GM23338 (cell line): ENCODE measurements at regions not wholly inside any gene's neighbourhood (a gene's known extent, or its start where the extent isn't known, plus 50 kb on each side); places are given as distances from the start of the nearest gene placed in this dataset.

ENCODE experiments used
- EZH2 ChIP-seq: fragments of 200-600 bp; sonication (generic); IDR thresholded peaks from one replicate; pipeline ENCODE4 v1.8.0; 2017; ENCODE audit warnings: antibody characterized with exemption, mild to moderate bottlenecking, low read depth; ENCODE audit not compliant: unreplicated experiment
- POLR2AphosphoS5 ChIP-seq: IDR thresholded peaks from 2 replicates; pipeline ENCODE4 v1.6.1; 2016; ENCODE audit warnings: antibody characterized with exemption, low read depth
- TF ChIP-seq, protein P1 (sequence below), 2 experiments: fragments of 200-600 bp in 1 of 2; sonication (generic) in 1 of 2; conservative IDR thresholded peaks; 2 replicates each; pipeline versions ENCODE4 v1.5.1 to v1.6.1; 2016 to 2017; ENCODE audit warnings: antibody characterized with exemption in 2 of 2, low read depth in 2 of 2, mild to moderate bottlenecking in 2 of 2, moderate library complexity in 1 of 2

DNA sequence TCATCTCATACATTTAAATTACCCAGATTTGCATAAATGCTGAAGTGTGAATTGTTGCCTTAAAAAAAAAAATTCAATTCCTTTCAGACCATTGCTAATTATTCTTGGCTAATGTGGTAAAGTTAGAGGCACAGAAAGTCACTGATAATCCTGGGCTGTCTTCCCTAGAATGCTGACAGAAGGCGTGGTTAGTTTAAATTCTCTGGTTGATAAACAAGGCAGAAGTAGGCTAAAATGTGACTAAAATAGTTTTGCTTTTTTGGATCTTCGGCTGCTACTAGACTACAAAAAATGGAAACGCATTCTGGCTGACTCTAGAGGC is 193.7 kb downstream of the OTOL1 start:
- TF ChIP-seq EZH2 (no peak), POLR2AphosphoS5 (no peak)
- TF ChIP-seq, protein P1, sequence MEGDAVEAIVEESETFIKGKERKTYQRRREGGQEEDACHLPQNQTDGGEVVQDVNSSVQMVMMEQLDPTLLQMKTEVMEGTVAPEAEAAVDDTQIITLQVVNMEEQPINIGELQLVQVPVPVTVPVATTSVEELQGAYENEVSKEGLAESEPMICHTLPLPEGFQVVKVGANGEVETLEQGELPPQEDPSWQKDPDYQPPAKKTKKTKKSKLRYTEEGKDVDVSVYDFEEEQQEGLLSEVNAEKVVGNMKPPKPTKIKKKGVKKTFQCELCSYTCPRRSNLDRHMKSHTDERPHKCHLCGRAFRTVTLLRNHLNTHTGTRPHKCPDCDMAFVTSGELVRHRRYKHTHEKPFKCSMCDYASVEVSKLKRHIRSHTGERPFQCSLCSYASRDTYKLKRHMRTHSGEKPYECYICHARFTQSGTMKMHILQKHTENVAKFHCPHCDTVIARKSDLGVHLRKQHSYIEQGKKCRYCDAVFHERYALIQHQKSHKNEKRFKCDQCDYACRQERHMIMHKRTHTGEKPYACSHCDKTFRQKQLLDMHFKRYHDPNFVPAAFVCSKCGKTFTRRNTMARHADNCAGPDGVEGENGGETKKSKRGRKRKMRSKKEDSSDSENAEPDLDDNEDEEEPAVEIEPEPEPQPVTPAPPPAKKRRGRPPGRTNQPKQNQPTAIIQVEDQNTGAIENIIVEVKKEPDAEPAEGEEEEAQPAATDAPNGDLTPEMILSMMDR (conservative IDR thresholded peaks at IDR 0.05; ENCODE audit: low read depth in 2 of 2), result no peak
